HL-60 (cell line): ENCODE measurements at regions not wholly inside any gene's neighbourhood (a gene's known extent, or its start where the extent isn't known, plus 50 kb on each side); places are given as distances from the start of the nearest gene placed in this dataset.

Experiments used
- DNase-seq, 2 experiments: peaks; one replicate each; pipeline ENCODE4 v3.0.0-alpha.2; 2010 to 2020; ENCODE audit warnings: low read depth in 1 of 2, low spot score in 1 of 2
- H3K27ac ChIP-seq: fragments of 250-450 bp; sonication (Bioruptor Pico); replicated peaks from 2 replicates; pipeline ENCODE4 v1.5.1; 2020; ENCODE audit warnings: mild to moderate bottlenecking, moderate library complexity
- H3K27me3 ChIP-seq: fragments of 250-450 bp; sonication (Bioruptor Pico); 2 replicates; pipeline ENCODE4 v1.5.1; 2021; ENCODE audit warnings: mild to moderate bottlenecking, moderate library complexity; ENCODE audit not compliant: insufficient read depth, poor library complexity, severe bottlenecking
- H3K4me3 ChIP-seq: replicated peaks from 2 replicates; pipeline ENCODE4 v1.5.1; 2011; ENCODE audit warnings: mild to moderate bottlenecking, control low read depth, low read length; ENCODE audit not compliant: insufficient read depth
- CTCF ChIP-seq: IDR thresholded peaks from one replicate; pipeline ENCODE4 v1.5.1; 2011; ENCODE audit warnings: low read length, control low read depth, inconsistent platforms; ENCODE audit not compliant: insufficient read depth
- GABPA ChIP-seq: IDR thresholded peaks from 2 replicates; pipeline ENCODE4 v1.6.1; 2012; ENCODE audit warnings: low read depth
- POLR2AphosphoS5 ChIP-seq: IDR thresholded peaks from 2 replicates; pipeline ENCODE4 v1.6.1; 2012; ENCODE audit warnings: low read depth
- REST ChIP-seq: IDR thresholded peaks from 2 replicates; pipeline ENCODE4 v1.6.1; 2012; ENCODE audit warnings: low read depth; ENCODE audit not compliant: insufficient replicate concordance
- SPI1 ChIP-seq: IDR thresholded peaks from 2 replicates; pipeline ENCODE4 v1.6.1; 2012; ENCODE audit warnings: low read depth, mild to moderate bottlenecking, borderline replicate concordance

GRCh38 chr4:13989501-13989900 is 362.0 kb upstream of the BOD1L1 start:
- no peak for TF ChIP-seq GABPA
- no peak for TF ChIP-seq POLR2AphosphoS5
- no peak for TF ChIP-seq SPI1
- TF ChIP-seq REST, result no peak
- no peak for TF ChIP-seq CTCF
- no peak for DNase-seq
- no peak overlapping the region for H3K27ac ChIP-seq
- H3K27me3 ChIP-seq, result no peaks in the 10 kb centered on the region
- no peak overlapping the region for H3K4me3 ChIP-seq

GRCh38 chr4:13990596-13991589 is 363.4 kb upstream of the BOD1L1 start:
- H3K27ac ChIP-seq, result no peak overlapping the region
- TF ChIP-seq SPI1, result no peak
- no peak for TF ChIP-seq REST
- no peak for TF ChIP-seq CTCF
- no peak for TF ChIP-seq POLR2AphosphoS5
- TF ChIP-seq GABPA, result no peak
- no peak overlapping the region for H3K4me3 ChIP-seq
- no peak for DNase-seq
- no peaks in the 10 kb centered on the region for H3K27me3 ChIP-seq

GRCh38 chr4:13992041-13992440 is 364.5 kb upstream of the BOD1L1 start:
- no peaks in the 10 kb centered on the region for H3K27me3 ChIP-seq
- no peak for DNase-seq
- H3K27ac ChIP-seq, result no peak overlapping the region
- no peak overlapping the region for H3K4me3 ChIP-seq
- TF ChIP-seq REST, result no peak
- TF ChIP-seq CTCF, result no peak
- no peak for TF ChIP-seq SPI1
- TF ChIP-seq GABPA, result no peak
- TF ChIP-seq POLR2AphosphoS5, result no peak
